NCI-H2107 treated with DMSO at 0.1 percent for 48 hours (cell line): ENCODE measurements at regions not wholly inside any gene's neighbourhood (a gene's known extent, or its start where the extent isn't known, plus 50 kb on each side); places are given as distances from the start of the nearest gene placed in this dataset.

Experiments used
- DNase-seq: peaks from one replicate; lab custom pipeline; 2025; ENCODE audit not compliant: unreplicated experiment; lab: John Stamatoyannopoulos, UW

- DNase-seq, result no peak
Observed at GRCh38 chr10:62453274-62453673, 79.1 kb downstream of the ZNF365 start.

- no peak for DNase-seq
Observed at GRCh38 chr10:62454687-62455397, 80.7 kb downstream of the ZNF365 start.

GRCh38 chr10:62456611-62457101 is 82.5 kb downstream of the ZNF365 start:
- no peak for DNase-seq

- DNase-seq, result no peak
Observed at GRCh38 chr10:62457196-62457595, 83.0 kb downstream of the ZNF365 start.

GRCh38 chr10:62457598-62457997 is 83.4 kb downstream of the ZNF365 start:
- no peak for DNase-seq

- DNase-seq, result no peak
Observed at GRCh38 chr10:62459072-62459471, 84.9 kb downstream of the ZNF365 start.

- DNase-seq, result no peak
Observed at GRCh38 chr10:62459500-62459899, 85.3 kb downstream of the ZNF365 start.

GRCh38 chr10:62460393-62460792 is 86.2 kb downstream of the ZNF365 start:
- DNase-seq, result no peak

GRCh38 chr10:62461120-62461519 is 87.0 kb downstream of the ZNF365 start:
- DNase-seq, result no peak

- no peak for DNase-seq
Observed at GRCh38 chr10:62462461-62462860, 88.3 kb downstream of the ZNF365 start.

- no peak for DNase-seq
Observed at GRCh38 chr10:62463364-62463763, 89.2 kb downstream of the ZNF365 start.

GRCh38 chr10:62464308-62464707 is 90.1 kb downstream of the ZNF365 start:
- DNase-seq, result no peak

GRCh38 chr10:62466590-62466989 is 92.4 kb downstream of the ZNF365 start:
- no peak for DNase-seq

GRCh38 chr10:62467527-62467926 is 93.4 kb downstream of the ZNF365 start:
- no peak for DNase-seq

GRCh38 chr10:62471711-62472110 is 97.5 kb downstream of the ZNF365 start:
- DNase-seq, result no peak

- DNase-seq, result no peak
Observed at GRCh38 chr10:62473241-62473640, 99.1 kb downstream of the ZNF365 start.

- DNase-seq, result no peak
Observed at GRCh38 chr10:62475551-62475950, 101.4 kb downstream of the ZNF365 start.

GRCh38 chr10:62479523-62479922 is 105.4 kb downstream of the ZNF365 start:
- no peak for DNase-seq

GRCh38 chr10:62480196-62480595 is 106.0 kb downstream of the ZNF365 start:
- DNase-seq, result no peak

GRCh38 chr10:62482581-62482980 is 108.4 kb downstream of the ZNF365 start:
- DNase-seq, result no peak

GRCh38 chr10:62491597-62491996 is 117.4 kb downstream of the ZNF365 start:
- no peak for DNase-seq

- no peak for DNase-seq
Observed at GRCh38 chr10:62492012-62492869, 118.1 kb downstream of the ZNF365 start.
